Esophagus (tissue), 2 donors: ENCODE measurements at regions not wholly inside any gene's neighbourhood (a gene's known extent, or its start where the extent isn't known, plus 50 kb on each side); places are given as distances from the start of the nearest gene placed in this dataset.
"Not testable (repeated sequence)": the region's sequence is repeated elsewhere in the genome, so short reads cannot be mapped to it uniquely, and the experiment has no call there.

ENCODE experiments used
- H3K27ac ChIP-seq, 2 donors: one replicate each; pipeline ENCODE4 v1.5.1; 2013; ENCODE audit warnings: low read depth in 2 of 2, mild to moderate bottlenecking in 2 of 2, inconsistent platforms in 1 of 2, low read length in 1 of 2, moderate library complexity in 1 of 2
- H3K27me3 ChIP-seq, 2 donors: one replicate each; pipeline ENCODE4 v1.6.1; 2013; ENCODE audit warnings: low read length in 2 of 2, control low read depth in 1 of 2, mild to moderate bottlenecking in 1 of 2; ENCODE audit not compliant: insufficient read depth in 2 of 2, control insufficient read depth in 1 of 2
- H3K36me3 ChIP-seq, 2 donors: one replicate each; pipeline ENCODE4 v1.6.1; 2013; ENCODE audit warnings: low read length in 1 of 2; ENCODE audit not compliant: control insufficient read depth in 2 of 2, insufficient read depth in 2 of 2
- H3K4me1 ChIP-seq, 2 donors: one replicate each; pipeline ENCODE4 v1.6.1; 2013; ENCODE audit warnings: low read length in 1 of 2; ENCODE audit not compliant: control insufficient read depth in 2 of 2, insufficient read depth in 2 of 2
- H3K4me3 ChIP-seq, 2 donors: one replicate each; pipeline ENCODE4 v1.5.1; 2013; ENCODE audit warnings: low read length in 2 of 2, mild to moderate bottlenecking in 2 of 2, low read depth in 1 of 2, moderate library complexity in 1 of 2
- H3K9me3 ChIP-seq, 2 donors: one replicate each; pipeline ENCODE4 v1.6.1; 2013; ENCODE audit warnings: mild to moderate bottlenecking in 2 of 2, low read depth in 1 of 2, low read length in 1 of 2, moderate library complexity in 1 of 2; ENCODE audit not compliant: control insufficient read depth in 2 of 2, insufficient read depth in 1 of 2
- WGBS, 2 donors: extraction: QIAGEN DNeasy Blood & Tissue Kit; methylation state at CpG; one replicate each; pipeline ENCODE4 v1.1.7; 2013; 5-methylcytosine and 5-hydroxymethylcytosine counted together
- donor health status: healthy with polysubstance abuse.
- donor health status: Bipolar disorder and iron deficiency.

- H3K9me3 ChIP-seq, H3K27ac ChIP-seq, H3K4me1 ChIP-seq, H3K27me3 ChIP-seq, H3K36me3 ChIP-seq, H3K4me3 ChIP-seq: not testable (repeated sequence)
- WGBS, 2 donors = 78 to 79% methylated on average over 1 of the region's 1 CpG
Observed at GRCh38 chr15:83335542-83335941, 51.1 kb upstream of the BNC1 start.

- H3K4me3 ChIP-seq = no peak overlapping the region
- H3K27me3 ChIP-seq = peaks cover 2 to 3% of the 10 kb centered on the region in 2 donors
- H3K4me1 ChIP-seq = no peaks in the 10 kb centered on the region
- 79 to 84% methylated on average over 5 of the region's 5 CpGs for WGBS, 2 donors
- H3K27ac ChIP-seq = no peak overlapping the region
- no peaks in the 10 kb centered on the region for H3K36me3 ChIP-seq
- H3K9me3 ChIP-seq = no peaks in the 10 kb centered on the region
Observed at GRCh38 chr15:83339396-83339795, 54.9 kb upstream of the BNC1 start.

GRCh38 chr15:83340087-83340486 is 55.6 kb upstream of the BNC1 start:
- H3K36me3 ChIP-seq = no peaks in the 10 kb centered on the region
- no peak overlapping the region for H3K4me3 ChIP-seq
- H3K4me1 ChIP-seq = no peaks in the 10 kb centered on the region
- H3K9me3 ChIP-seq = no peaks in the 10 kb centered on the region
- H3K27me3 ChIP-seq = peaks cover 2 to 3% of the 10 kb centered on the region in 2 donors
- 79 to 88% methylated on average over 1 of the region's 1 CpG for WGBS, 2 donors
- H3K27ac ChIP-seq = no peak overlapping the region

GRCh38 chr15:83346342-83346741 is 61.9 kb upstream of the BNC1 start:
- WGBS, 2 donors = 79 to 82% methylated on average over 3 of the region's 3 CpGs
- H3K36me3 ChIP-seq = no peaks in the 10 kb centered on the region
- H3K4me3 ChIP-seq = no peak overlapping the region
- H3K27ac ChIP-seq = no peak overlapping the region
- peaks cover 2 to 3% of the 10 kb centered on the region in 2 donors for H3K27me3 ChIP-seq
- no peaks in the 10 kb centered on the region for H3K9me3 ChIP-seq
- no peaks in the 10 kb centered on the region for H3K4me1 ChIP-seq

- Histone ChIP-seq H3K4me3 (no peak overlapping the region), H3K27me3 (no peaks in the 10 kb centered on the region), H3K4me1 (peaks cover 0 to 2% of the 10 kb centered on the region in 2 donors), H3K36me3 (no peaks in the 10 kb centered on the region), H3K9me3 (no peaks in the 10 kb centered on the region), H3K27ac (no peak overlapping the region)
- WGBS, 2 donors = 64 to 81% methylated on average over 1 of the region's 1 CpG
Observed at GRCh38 chr15:83352119-83352518, 67.7 kb upstream of the BNC1 start.

- H3K9me3 ChIP-seq = no peaks in the 10 kb centered on the region
- no peak overlapping the region for H3K4me3 ChIP-seq
- 33 to 45% methylated on average over 13 of the region's 13 CpGs for WGBS, 2 donors
- H3K36me3 ChIP-seq = no peaks in the 10 kb centered on the region
- H3K4me1 ChIP-seq = peaks cover 0 to 2% of the 10 kb centered on the region in 2 donors
- no peaks in the 10 kb centered on the region for H3K27me3 ChIP-seq
- H3K27ac ChIP-seq = no peak overlapping the region
Observed at GRCh38 chr15:83356501-83357399, 72.3 kb upstream of the BNC1 start.

- no peak overlapping the region for H3K4me3 ChIP-seq
- H3K36me3 ChIP-seq = no peaks in the 10 kb centered on the region
- WGBS, 2 donors = 49 to 57% methylated on average over 13 of the region's 13 CpGs
- H3K9me3 ChIP-seq = no peaks in the 10 kb centered on the region
- peak overlapping the region in 1 of 2 donors; percentile 47 for H3K27ac ChIP-seq
- no peaks in the 10 kb centered on the region for H3K27me3 ChIP-seq
- H3K4me1 ChIP-seq = no peaks in the 10 kb centered on the region
Observed at GRCh38 chr15:83358972-83359564, 74.6 kb upstream of the BNC1 start.

GRCh38 chr15:83362706-83363105 is 78.2 kb upstream of the BNC1 start:
- H3K27me3 ChIP-seq = peaks cover 0 to 2% of the 10 kb centered on the region in 2 donors
- H3K36me3 ChIP-seq = no peaks in the 10 kb centered on the region
- H3K9me3 ChIP-seq = no peaks in the 10 kb centered on the region
- no peak overlapping the region for H3K27ac ChIP-seq
- H3K4me3 ChIP-seq = no peak overlapping the region
- H3K4me1 ChIP-seq = peaks cover 0 to 3% of the 10 kb centered on the region in 2 donors
- WGBS, 2 donors = 74 to 80% methylated on average over 2 of the region's 2 CpGs

GRCh38 chr15:83364501-83364900 is 80.0 kb upstream of the BNC1 start:
- peaks cover 0 to 2% of the 10 kb centered on the region in 2 donors for H3K27me3 ChIP-seq
- no peaks in the 10 kb centered on the region for H3K9me3 ChIP-seq
- H3K4me3 ChIP-seq = no peak overlapping the region
- peaks cover 0 to 3% of the 10 kb centered on the region in 2 donors for H3K4me1 ChIP-seq
- WGBS, 2 donors = 45 to 59% methylated on average over 4 of the region's 4 CpGs
- H3K36me3 ChIP-seq = no peaks in the 10 kb centered on the region
- H3K27ac ChIP-seq = no peak overlapping the region
